GM21529 (cell line): ENCODE measurements at regions not wholly inside any gene's neighbourhood (a gene's known extent, or its start where the extent isn't known, plus 50 kb on each side); places are given as distances from the start of the nearest gene placed in this dataset.
"Not testable (repeated sequence)": the region's sequence is repeated elsewhere in the genome, so short reads cannot be mapped to it uniquely, and the experiment has no call there.

ENCODE experiments used
- ATAC-seq: cut with Tn5 transposase; IDR thresholded peaks from one replicate; pipeline ENCODE4 v1.9.1; 2021; ENCODE audit not compliant: unreplicated experiment

DNA sequence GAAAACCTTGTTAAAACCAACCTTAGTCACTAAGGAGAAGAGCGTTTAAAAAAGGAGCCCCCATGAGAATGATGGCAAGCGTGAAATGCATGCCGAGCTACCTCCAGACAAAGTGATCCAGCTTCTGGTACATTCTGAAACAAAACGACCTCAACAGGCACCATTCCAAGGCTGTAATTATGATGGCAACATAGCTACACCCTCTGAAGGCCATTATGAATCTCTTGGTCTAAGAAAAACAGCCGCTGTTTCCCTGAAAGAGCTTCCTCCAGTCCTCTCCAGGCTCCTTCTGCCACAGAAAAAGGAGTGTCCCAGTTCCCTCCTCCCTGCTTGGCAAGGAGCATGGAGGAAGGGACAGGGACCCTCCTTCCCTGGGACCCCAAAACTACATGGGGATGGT is 50.0 kb upstream of the ABLIM1 start:
- no peak for ATAC-seq

- ATAC-seq = no peak
Observed at GRCh38 chr10:114708717-114709335, 50.8 kb upstream of the ABLIM1 start.

DNA sequence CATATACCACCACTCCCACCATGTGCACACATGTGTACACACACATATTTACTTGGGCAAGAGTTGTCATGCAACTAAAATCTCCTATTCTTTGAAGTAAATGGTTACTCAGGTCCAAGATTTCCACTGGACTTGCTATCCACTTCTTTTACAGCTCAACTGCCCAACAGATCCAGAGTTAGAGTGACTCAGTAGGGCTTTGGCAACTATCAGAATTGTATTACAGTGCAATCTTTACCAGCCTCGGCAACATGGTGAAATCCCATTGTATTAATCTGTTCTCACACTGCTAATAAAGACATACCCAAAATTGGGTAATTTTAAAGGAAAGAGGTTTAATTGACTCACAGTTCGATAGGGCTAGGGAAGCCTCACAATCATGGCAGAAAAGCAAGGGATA is 51.9 kb upstream of the ABLIM1 start:
- ATAC-seq = no peak

GRCh38 chr10:114711176-114711868 is 53.2 kb upstream of the ABLIM1 start:
- no peak for ATAC-seq

DNA sequence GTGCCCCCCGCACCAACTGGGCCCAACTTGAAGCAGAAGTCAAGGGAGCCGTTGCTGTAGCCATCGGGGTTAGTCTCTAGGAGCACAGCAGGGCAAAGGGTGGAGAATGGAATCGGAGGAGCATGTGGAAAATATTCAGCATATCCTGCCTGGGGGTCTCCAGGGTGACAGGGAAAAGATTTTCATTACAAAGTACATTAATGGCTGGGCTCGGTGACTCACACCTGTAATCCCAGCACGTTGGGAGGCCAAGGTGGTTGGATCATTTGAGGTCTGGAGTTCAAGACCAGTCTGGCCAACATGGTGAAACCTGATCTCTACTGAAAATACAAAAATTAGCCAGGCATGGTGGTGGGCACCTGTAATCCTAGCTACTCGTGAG is 53.8 kb upstream of the ABLIM1 start:
- no peak for ATAC-seq

GRCh38 chr10:114713525-114714090 is 55.5 kb upstream of the ABLIM1 start:
- ATAC-seq = no peak

DNA sequence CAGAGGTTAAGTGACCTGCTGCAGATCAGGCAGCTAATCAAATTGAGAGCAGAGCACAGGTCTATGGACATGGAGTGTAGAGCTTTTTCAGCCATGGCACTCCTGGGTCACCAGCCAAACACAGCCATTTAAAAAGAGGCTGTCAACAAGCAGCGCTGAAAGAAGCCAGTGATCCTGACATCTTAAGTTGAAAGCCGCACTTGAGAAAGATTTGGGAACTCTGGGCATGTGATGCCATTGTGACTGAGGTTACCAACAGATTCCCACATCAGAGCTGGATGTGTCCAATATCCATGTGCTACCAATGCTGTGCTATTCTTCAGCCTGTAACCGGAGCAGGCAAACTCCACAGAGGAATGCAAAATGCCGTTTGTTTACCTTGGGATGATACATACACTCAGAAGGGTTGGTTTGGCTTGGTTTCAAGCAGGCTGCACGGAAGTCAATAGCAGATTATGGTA is 56.2 kb upstream of the ABLIM1 start:
- no peak for ATAC-seq

- no peak for ATAC-seq
Observed at GRCh38 chr10:114715171-114715670, 57.1 kb upstream of the ABLIM1 start.

- ATAC-seq = no peak
Observed at GRCh38 chr10:114716811-114717404, 58.8 kb upstream of the ABLIM1 start.

DNA sequence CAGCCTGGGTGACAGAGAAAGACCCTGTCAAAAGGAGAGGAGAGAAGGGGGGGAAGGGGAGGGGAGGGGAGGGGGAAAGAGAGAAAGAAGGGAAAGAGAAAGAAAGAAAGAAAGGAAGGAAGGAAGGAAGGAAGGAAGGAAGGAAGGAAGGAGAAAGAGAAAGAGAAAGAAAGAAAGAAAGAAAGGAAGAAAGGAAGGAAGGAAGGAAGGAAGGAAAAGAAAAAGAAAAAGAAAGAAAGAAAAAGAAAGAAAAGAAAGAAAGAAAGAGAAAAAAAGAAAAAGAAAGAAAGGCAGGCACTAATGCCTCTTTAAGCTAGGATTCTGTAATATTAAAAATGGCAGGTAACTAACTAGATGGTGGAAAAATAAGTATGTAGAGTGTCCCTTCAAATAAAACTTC is 59.8 kb upstream of the ABLIM1 start:
- not testable (repeated sequence) for ATAC-seq

GRCh38 chr10:114718374-114718773 is 60.3 kb upstream of the ABLIM1 start:
- no peak for ATAC-seq

GRCh38 chr10:114719311-114719710 is 61.2 kb upstream of the ABLIM1 start:
- ATAC-seq = no peak

DNA sequence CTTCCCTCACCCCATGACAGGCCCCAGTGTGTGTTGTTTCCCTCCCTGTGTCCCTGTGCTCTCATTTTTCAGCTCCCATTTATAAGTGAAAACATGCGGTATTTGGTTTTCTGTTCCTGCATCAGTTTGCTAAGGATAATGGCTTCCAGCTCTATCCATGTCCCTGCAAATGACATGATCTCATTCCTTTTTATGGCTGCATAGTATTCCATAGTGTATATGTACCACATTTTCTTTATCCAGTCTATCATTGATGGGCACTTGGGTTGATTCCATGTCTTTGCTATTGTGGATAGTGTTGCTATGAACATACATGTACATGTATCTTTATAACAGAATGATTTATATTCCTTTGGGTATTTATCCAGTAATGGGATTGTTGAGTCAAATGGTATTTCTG is 61.9 kb upstream of the ABLIM1 start:
- ATAC-seq = not testable (repeated sequence)

GRCh38 chr10:114720685-114721278 is 62.7 kb upstream of the ABLIM1 start:
- no peak for ATAC-seq

- ATAC-seq = not testable (repeated sequence)
Observed at GRCh38 chr10:114722136-114722535, 64.1 kb upstream of the ABLIM1 start.

DNA sequence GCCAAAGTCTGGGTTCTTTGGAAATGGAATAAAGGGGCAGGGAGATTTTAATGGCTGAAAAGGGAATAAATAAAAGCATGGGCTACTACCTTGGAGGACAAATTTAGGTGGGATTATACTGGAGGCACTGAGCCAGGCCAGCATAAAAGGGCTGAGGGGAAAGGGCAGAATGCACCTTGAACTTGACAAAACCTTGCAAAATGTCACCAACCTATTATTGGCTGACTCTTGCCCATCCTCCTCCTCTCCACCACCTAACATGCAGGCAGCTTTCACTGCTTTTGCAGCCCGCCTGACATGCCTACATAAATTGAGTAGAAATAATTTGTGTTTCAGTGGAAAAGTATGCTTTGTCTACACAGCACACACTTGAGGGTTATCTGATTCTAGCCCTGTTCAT is 65.3 kb upstream of the ABLIM1 start:
- no peak for ATAC-seq

DNA sequence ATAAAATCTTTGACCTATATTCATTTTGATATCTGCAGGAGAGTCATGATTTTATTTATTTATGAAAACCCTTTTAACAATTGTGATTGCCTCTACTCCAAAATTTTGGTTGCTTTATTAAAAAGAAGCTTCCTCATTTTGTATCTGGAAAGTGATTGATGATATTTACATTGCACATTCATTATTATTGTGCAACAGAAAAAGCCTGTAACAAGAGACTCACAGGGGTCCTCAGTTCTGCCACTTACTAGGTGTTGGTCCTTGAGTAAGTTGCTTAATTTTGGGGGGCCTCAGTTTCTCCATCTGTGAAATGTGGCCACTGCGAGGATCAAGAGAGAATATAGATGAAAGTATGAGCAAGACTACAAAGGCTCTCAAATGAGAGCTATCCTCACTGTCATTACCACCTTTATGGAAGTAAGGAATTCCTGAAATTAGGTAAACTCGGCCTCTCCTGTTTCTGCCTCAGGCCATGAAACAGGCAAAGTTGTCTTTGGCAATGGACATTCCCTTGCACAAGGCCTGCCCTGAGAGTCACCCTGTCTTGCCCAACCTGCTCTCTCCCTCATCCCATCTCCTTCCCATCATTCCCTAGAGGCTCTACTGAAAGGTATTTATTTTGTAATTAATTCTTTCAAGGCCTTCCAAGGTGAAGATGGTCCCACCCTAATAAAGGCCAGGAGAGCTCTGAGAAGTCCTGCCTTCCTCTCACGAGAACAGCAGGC is 66.1 kb upstream of the ABLIM1 start:
- no peak for ATAC-seq

- no peak for ATAC-seq
Observed at GRCh38 chr10:114724716-114725106, 66.6 kb upstream of the ABLIM1 start.

DNA sequence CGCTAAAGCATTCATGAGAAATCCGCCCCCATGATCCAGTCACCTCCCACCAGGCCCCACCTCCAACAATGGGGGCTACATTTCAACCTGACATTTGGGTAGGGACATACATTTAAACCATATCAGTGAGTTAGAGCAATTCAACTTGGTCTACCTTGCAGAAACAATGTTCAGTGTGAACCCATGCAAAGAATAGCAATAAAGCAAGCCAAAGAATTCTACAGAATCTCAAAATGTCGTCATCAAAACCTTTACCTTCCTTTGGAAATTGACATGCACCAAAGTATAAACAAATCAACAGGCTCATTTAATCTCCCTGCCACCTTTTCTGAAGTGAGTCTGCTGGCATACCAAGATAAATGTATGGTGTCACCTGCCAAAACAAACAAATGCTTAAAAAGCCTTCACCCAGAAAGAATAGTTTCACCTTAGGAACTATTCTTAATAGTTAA is 68.8 kb upstream of the ABLIM1 start:
- ATAC-seq = no peak

DNA sequence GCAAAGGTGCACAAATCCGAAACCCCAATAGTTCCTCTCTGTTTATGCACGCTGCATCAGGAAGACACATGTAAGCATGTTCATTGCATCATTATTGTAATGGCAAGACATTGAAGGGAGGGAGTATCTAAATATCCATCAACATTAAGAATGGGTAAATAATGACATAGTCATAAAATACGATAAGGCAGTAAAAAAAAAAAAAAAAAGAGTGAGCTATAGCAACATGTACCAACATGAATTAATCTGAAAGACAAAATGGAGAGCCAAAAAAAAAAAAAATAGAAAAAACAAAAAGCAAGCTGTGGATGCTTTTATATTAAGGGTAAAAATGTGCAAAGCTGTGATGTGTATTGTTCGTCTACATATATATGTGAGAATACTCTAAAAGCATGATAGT is 70.2 kb upstream of the ABLIM1 start:
- no peak for ATAC-seq
